KMS-11 (cell line): ENCODE measurements at regions not wholly inside any gene's neighbourhood (a gene's known extent, or its start where the extent isn't known, plus 50 kb on each side); places are given as distances from the start of the nearest gene placed in this dataset.

ENCODE experiments used
- H2AFZ ChIP-seq: fragments of 200-600 bp; sonication (generic); 2 replicates; pipeline ENCODE4 v1.6.1; 2016; ENCODE audit warnings: antibody characterized with exemption, mixed run types, low read depth
- H3K27ac ChIP-seq: fragments of 200-600 bp; sonication (generic); 2 replicates; pipeline ENCODE4 v1.6.1; 2016; ENCODE audit warnings: mild to moderate bottlenecking, mixed run types
- H3K27me3 ChIP-seq: fragments of 200-600 bp; sonication (generic); 2 replicates; pipeline ENCODE4 v1.6.1; 2017; ENCODE audit warnings: mild to moderate bottlenecking, low read depth, mixed run types, moderate library complexity; ENCODE audit not compliant: insufficient read depth
- H3K36me3 ChIP-seq: fragments of 200-600 bp; sonication (generic); 2 replicates; pipeline ENCODE4 v1.6.1; 2017; ENCODE audit warnings: mild to moderate bottlenecking, mixed run types; ENCODE audit not compliant: insufficient read depth
- H3K4me1 ChIP-seq: fragments of 200-600 bp; sonication (generic); 2 replicates; pipeline ENCODE4 v1.6.1; 2016; ENCODE audit warnings: mild to moderate bottlenecking, low read depth, mixed run types; ENCODE audit not compliant: poor library complexity, severe bottlenecking
- H3K4me2 ChIP-seq: fragments of 200-600 bp; sonication (generic); 2 replicates; pipeline ENCODE4 v1.7.0; 2016; ENCODE audit warnings: mild to moderate bottlenecking, mixed run types
- H3K4me3 ChIP-seq: fragments of 200-600 bp; sonication (generic); IDR thresholded peaks from 2 replicates; pipeline ENCODE4 v1.6.1; 2017; ENCODE audit warnings: low read depth, low read length, mixed read lengths; ENCODE audit not compliant: insufficient read depth
- H3K79me2 ChIP-seq: fragments of 200-600 bp; sonication (generic); 2 replicates; pipeline ENCODE4 v1.6.1; 2016; ENCODE audit warnings: low read depth, mixed run types; ENCODE audit not compliant: insufficient read depth
- H3K9ac ChIP-seq: fragments of 200-600 bp; sonication (generic); 2 replicates; pipeline ENCODE4 v1.6.1; 2016; ENCODE audit warnings: mild to moderate bottlenecking, mixed run types
- H4K20me1 ChIP-seq: fragments of 200-600 bp; sonication (generic); 2 replicates; pipeline ENCODE4 v1.6.1; 2016; ENCODE audit warnings: mild to moderate bottlenecking, mixed run types; ENCODE audit not compliant: insufficient read depth
- TF ChIP-seq, protein P1 (sequence below): fragments of 200-600 bp; sonication (generic); conservative IDR thresholded peaks from 2 replicates; pipeline ENCODE4 v1.6.1; 2017; ENCODE audit warnings: low read depth, mild to moderate bottlenecking, antibody characterized with exemption, low read length, moderate library complexity, mixed read lengths

DNA sequence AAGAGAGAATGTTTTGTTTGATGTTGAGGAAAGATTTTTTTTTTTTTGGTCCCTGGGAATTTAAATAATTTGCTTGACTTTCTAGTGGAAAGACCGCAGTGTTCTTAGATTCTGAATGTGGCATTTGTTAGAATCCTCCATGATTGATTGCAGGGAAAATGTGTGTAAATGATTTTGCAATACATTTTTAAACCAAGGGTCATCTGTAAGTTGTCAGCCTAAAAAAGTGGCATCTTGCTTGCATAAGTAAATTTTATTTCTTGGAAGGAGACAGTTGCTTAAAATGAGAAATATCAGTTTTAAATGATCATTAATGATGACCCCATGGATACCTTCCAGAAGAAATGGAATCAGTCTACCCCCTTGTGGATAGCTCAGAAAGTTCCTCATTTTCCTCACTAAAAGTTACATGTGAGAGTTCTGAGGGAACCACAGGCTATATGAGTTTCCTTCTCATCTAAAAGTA lies 105.1 kb upstream of the SLC25A48 start:
- Histone ChIP-seq H3K4me3 (no peak overlapping the region), H3K79me2 (no peaks in the 10 kb centered on the region), H2AFZ (no peak overlapping the region), H3K9ac (no peak overlapping the region), H3K4me2 (no peak overlapping the region), H3K27ac (no peak overlapping the region), H3K4me1 (peaks cover 16% of the 10 kb centered on the region), H3K36me3 (no peaks in the 10 kb centered on the region), H4K20me1 (no peaks in the 10 kb centered on the region), H3K27me3 (no peaks in the 10 kb centered on the region)
- TF ChIP-seq, protein P1, sequence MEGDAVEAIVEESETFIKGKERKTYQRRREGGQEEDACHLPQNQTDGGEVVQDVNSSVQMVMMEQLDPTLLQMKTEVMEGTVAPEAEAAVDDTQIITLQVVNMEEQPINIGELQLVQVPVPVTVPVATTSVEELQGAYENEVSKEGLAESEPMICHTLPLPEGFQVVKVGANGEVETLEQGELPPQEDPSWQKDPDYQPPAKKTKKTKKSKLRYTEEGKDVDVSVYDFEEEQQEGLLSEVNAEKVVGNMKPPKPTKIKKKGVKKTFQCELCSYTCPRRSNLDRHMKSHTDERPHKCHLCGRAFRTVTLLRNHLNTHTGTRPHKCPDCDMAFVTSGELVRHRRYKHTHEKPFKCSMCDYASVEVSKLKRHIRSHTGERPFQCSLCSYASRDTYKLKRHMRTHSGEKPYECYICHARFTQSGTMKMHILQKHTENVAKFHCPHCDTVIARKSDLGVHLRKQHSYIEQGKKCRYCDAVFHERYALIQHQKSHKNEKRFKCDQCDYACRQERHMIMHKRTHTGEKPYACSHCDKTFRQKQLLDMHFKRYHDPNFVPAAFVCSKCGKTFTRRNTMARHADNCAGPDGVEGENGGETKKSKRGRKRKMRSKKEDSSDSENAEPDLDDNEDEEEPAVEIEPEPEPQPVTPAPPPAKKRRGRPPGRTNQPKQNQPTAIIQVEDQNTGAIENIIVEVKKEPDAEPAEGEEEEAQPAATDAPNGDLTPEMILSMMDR, result no peak

DNA sequence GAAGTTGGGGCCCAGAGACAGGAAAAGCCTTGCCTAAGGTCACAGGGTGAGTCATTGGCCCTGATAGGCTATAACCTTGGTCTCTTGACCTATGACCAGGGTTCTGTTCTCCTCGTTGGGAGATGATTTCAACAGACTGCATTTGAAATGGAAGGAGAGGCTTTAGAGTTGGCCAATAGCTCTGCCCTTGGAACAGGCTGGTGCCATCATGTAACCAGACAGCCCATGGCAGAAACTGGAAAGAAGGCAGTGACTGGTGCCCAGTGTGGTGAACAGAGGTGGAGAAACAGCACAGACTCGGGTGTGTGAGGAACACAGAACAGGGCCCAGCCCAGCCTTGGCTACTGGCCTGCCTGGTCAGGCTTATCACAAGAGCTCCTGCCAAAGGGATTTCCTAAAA lies 109.8 kb upstream of the SLC25A48 start:
- Histone ChIP-seq H3K4me2 (no peak overlapping the region), H3K9ac (no peak overlapping the region), H3K4me3 (no peak overlapping the region), H2AFZ (no peak overlapping the region), H4K20me1 (no peaks in the 10 kb centered on the region), H3K36me3 (no peaks in the 10 kb centered on the region), H3K27me3 (no peaks in the 10 kb centered on the region), H3K79me2 (no peaks in the 10 kb centered on the region), H3K4me1 (peaks cover 16% of the 10 kb centered on the region), H3K27ac (no peak overlapping the region)
- TF ChIP-seq, protein P1, result no peak

DNA sequence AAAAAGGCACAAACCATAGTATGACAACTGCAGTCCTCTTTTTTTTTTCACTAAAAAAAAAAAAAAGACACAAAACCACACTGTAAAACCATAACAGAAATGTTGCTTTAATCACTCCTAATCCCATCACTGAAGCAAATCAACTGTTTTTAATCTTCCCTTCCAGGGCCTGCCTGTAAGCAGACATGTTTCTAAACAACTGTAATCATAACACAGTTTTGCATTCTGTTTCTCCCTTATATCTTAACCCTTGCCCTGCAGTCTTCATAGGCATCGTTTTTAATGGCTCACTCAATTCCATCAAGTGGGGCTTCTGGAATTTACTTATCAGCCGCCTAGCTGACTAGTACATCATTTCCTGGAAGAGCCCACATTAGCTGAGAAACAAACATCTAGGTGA lies 111.0 kb upstream of the SLC25A48 start:
- no peaks in the 10 kb centered on the region for H4K20me1 ChIP-seq
- no peak overlapping the region for H3K4me3 ChIP-seq
- no peak overlapping the region for H3K4me2 ChIP-seq
- H3K27ac ChIP-seq, result no peak overlapping the region
- TF ChIP-seq, protein P1, result no peak
- peaks cover 5% of the 10 kb centered on the region for H3K4me1 ChIP-seq
- H3K79me2 ChIP-seq, result no peaks in the 10 kb centered on the region
- no peaks in the 10 kb centered on the region for H3K36me3 ChIP-seq
- no peaks in the 10 kb centered on the region for H3K27me3 ChIP-seq
- H3K9ac ChIP-seq, result no peak overlapping the region
- H2AFZ ChIP-seq, result no peak overlapping the region

DNA sequence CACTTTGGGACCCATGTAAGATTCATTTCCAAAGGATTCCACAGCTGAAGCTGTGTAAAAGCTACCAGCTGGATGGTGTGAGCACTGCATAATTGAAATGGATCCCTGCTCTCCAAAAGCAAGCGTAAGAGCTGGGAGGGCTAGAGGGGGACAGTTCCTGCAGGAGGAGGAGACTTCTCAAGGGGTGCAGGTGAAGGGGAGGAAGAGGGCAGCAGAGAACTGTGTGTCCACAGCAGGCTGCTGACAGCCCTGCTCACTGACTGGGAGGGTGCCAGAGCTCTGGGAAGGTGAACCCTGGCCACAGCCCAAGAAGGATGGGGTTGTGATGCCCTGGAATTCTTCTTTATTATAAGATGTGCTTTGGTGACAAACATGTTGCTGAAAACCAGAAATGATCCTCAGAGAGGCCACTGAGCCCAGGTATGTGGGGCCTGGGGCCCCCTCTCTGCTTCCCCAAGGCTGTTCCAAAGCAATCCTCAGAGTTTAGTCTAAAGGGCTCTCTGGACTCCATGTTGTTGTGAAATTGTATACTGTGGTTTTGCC lies 112.8 kb upstream of the SLC25A48 start:
- H3K27ac ChIP-seq, result no peak overlapping the region
- H3K4me1 ChIP-seq, result no peaks in the 10 kb centered on the region
- no peak overlapping the region for H3K4me3 ChIP-seq
- TF ChIP-seq, protein P1, result no peak
- no peaks in the 10 kb centered on the region for H3K27me3 ChIP-seq
- H3K79me2 ChIP-seq, result no peaks in the 10 kb centered on the region
- H3K9ac ChIP-seq, result no peak overlapping the region
- no peaks in the 10 kb centered on the region for H3K36me3 ChIP-seq
- H3K4me2 ChIP-seq, result no peak overlapping the region
- H2AFZ ChIP-seq, result no peak overlapping the region
- H4K20me1 ChIP-seq, result no peaks in the 10 kb centered on the region
